ENCODE measurements at regions not wholly inside any gene's neighbourhood (a gene's known extent, or its start where the extent isn't known, plus 50 kb on each side); places are given as distances from the start of the nearest gene placed in this dataset.

GRCh38 chr2:212596276-212596675 lies 57.7 kb upstream of the ERBB4 start:
- TF ChIP-seq, protein P1, sequence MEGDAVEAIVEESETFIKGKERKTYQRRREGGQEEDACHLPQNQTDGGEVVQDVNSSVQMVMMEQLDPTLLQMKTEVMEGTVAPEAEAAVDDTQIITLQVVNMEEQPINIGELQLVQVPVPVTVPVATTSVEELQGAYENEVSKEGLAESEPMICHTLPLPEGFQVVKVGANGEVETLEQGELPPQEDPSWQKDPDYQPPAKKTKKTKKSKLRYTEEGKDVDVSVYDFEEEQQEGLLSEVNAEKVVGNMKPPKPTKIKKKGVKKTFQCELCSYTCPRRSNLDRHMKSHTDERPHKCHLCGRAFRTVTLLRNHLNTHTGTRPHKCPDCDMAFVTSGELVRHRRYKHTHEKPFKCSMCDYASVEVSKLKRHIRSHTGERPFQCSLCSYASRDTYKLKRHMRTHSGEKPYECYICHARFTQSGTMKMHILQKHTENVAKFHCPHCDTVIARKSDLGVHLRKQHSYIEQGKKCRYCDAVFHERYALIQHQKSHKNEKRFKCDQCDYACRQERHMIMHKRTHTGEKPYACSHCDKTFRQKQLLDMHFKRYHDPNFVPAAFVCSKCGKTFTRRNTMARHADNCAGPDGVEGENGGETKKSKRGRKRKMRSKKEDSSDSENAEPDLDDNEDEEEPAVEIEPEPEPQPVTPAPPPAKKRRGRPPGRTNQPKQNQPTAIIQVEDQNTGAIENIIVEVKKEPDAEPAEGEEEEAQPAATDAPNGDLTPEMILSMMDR (IDR thresholded peaks at IDR 0.05) = no peak
- no peak for TF ChIP-seq EP300 (IDR thresholded peaks at IDR 0.05)
